ENCODE measurements at regions not wholly inside any gene's neighbourhood (a gene's known extent, or its start where the extent isn't known, plus 50 kb on each side); places are given as distances from the start of the nearest gene placed in this dataset.

GRCh38 chr9:120210274-120210673 is 369.7 kb downstream of the CDK5RAP2 start:
- TF ChIP-seq, protein P1, sequence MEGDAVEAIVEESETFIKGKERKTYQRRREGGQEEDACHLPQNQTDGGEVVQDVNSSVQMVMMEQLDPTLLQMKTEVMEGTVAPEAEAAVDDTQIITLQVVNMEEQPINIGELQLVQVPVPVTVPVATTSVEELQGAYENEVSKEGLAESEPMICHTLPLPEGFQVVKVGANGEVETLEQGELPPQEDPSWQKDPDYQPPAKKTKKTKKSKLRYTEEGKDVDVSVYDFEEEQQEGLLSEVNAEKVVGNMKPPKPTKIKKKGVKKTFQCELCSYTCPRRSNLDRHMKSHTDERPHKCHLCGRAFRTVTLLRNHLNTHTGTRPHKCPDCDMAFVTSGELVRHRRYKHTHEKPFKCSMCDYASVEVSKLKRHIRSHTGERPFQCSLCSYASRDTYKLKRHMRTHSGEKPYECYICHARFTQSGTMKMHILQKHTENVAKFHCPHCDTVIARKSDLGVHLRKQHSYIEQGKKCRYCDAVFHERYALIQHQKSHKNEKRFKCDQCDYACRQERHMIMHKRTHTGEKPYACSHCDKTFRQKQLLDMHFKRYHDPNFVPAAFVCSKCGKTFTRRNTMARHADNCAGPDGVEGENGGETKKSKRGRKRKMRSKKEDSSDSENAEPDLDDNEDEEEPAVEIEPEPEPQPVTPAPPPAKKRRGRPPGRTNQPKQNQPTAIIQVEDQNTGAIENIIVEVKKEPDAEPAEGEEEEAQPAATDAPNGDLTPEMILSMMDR (IDR thresholded peaks at IDR 0.05), result no peak
- no peak for TF ChIP-seq EZH2 (IDR thresholded peaks at IDR 0.05; ENCODE audit: borderline replicate concordance, insufficient read depth, low read depth, low read length, poor library complexity, severe bottlenecking)
